ENCODE measurements at regions not wholly inside any gene's neighbourhood (a gene's known extent, or its start where the extent isn't known, plus 50 kb on each side); places are given as distances from the start of the nearest gene placed in this dataset.

- TF ChIP-seq CTCF (conservative IDR thresholded peaks at IDR 0.05; ENCODE audit: low read depth, low read length) (no peak), MXI1 (IDR thresholded peaks at IDR 0.05; ENCODE audit: borderline replicate concordance, low read depth, low read length) (no peak), USF2 (IDR thresholded peaks at IDR 0.05; ENCODE audit: low read depth, low read length) (no peak), POLR2A (IDR thresholded peaks at IDR 0.05; ENCODE audit: low read depth, low read length) (no peak), CEBPB (IDR thresholded peaks at IDR 0.05; ENCODE audit: low read depth, low read length) (no peak), BHLHE40 (IDR thresholded peaks at IDR 0.05; ENCODE audit: low read depth, low read length) (no peak), RFX5 (IDR thresholded peaks at IDR 0.05; ENCODE audit: low read depth, low read length) (no peak), CHD1 (IDR thresholded peaks at IDR 0.05; ENCODE audit: low read depth, low read length) (no peak), MAZ (IDR thresholded peaks at IDR 0.05; ENCODE audit: borderline replicate concordance, low read depth, low read length) (no peak), FOS (IDR thresholded peaks at IDR 0.05; ENCODE audit: low read depth, low read length) (no peak), RAD21 (IDR thresholded peaks at IDR 0.05; ENCODE audit: low read length) (no peak), RCOR1 (IDR thresholded peaks at IDR 0.05; ENCODE audit: insufficient replicate concordance, low read length) (no peak), SMC3 (IDR thresholded peaks at IDR 0.05; ENCODE audit: low read depth, low read length) (no peak)
These were observed 268.5 kb upstream of the NPSR1 start for GRCh38 chr7:34389332-34390078.

All from IMR-90 (cell line).